ENCODE measurements at regions not wholly inside any gene's neighbourhood (a gene's known extent, or its start where the extent isn't known, plus 50 kb on each side); places are given as distances from the start of the nearest gene placed in this dataset.
A peak's percentile ranks its signal among the peaks of the same experiment; 100 is the strongest.

DNA sequence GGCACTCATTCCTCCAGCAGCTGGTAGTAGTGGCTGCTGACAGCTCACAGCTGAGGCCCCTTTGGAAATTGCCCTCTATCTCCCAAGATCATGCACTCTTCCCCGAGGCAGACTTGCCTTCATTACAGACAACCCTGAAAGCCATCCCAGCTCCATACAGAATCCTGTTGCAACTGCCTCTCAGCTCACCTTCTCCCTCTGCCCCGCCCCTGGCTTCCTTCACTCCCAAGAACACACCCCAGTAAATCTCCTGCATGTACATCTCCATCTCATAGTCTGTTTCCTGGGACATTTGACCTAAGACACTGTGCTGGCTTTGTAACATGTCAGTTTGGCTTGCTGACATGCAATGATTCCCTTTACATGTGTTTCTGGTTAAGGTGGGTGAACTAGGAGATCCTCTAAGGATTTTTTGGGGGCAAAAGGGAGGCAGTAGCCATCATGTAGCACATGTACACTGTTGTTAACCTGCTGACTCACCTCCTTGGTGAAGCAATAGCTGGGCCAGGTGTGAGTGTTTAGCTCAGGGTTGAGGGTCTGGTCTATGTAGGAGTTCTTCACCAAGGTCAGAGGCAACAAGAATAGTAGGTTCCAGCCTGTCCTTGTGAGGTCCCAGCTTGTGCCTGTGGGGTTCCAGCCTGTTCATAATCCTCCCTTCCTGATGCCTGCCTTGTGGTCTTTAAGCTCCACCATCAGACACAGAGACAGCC is 179.6 kb downstream of the CSNK2A3 start:
- no peak for DNase-seq

DNA sequence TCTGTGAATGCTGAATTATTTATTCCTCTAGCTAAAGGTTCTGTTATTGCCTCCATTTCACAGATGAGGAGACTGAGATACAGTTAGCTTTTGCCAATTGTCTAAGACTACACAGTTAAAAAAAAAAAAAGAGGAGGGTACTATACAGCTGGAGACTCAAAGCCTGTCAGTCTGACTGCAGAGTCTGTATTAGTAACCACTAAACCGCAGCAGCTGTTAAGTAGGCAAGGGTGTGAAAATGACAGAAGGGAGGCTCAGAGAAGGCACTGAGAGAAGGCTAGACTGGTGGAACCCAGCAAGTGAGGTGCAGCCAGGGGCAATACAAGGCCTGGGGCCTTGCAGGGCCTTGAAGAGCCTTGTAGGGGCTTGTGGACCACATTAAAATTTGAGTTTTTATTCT is 181.2 kb downstream of the CSNK2A3 start:
- DNase-seq = peak; percentile 32

DNA sequence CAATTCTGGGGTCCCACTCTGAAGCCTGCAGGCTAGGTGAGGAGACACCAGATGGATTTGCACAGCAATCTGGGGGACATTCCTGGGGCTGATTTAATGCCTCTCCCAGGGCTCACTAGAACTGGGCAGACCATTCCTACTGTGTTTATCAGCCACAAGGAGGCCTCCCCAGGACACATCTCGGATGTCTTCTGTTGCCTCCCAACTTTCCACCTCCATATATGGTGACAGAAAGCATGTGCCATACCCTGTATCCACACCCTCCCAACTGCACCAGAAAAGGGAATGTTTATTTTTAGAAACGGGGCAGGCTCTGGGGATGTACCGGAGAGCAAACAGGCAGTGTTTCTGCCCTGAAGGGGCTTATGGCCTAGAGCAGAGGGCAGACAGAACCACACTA is 181.8 kb downstream of the CSNK2A3 start:
- DNase-seq = no peak

DNA sequence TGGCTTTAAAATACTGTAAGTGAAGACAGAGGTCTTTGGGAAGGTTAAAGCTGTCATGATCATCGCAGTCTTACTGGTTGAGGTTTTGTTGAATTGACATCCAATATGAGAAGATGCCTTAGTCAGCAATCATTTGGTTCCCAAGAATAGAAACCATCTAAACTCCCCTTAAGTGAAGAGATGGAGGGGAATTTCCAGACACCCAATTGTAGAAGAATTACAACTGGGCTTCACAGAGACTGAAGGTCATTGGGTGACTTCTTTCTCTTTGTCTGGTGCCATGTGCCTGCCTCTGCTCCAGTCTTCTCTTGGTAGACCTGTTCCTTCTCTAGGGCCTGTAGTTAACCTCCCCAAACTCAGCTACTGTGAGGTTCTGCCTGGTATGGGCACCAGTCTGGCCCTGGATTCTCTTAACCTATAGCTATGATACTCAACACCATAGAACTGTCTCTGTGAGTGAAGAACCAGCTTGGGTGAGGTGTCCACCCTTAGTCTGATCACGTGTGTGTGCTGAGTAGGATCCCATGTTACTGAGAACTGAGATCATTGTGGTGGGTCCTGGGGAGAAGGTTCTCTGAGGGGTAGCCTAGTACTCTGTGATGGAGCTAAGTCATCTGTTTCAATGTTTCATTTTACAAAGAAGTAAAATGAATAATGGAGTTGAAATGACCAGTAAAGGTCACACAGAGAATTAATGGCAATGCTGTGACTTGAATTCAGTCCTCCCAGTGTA is 182.5 kb downstream of the CSNK2A3 start:
- DNase-seq = no peak

DNA sequence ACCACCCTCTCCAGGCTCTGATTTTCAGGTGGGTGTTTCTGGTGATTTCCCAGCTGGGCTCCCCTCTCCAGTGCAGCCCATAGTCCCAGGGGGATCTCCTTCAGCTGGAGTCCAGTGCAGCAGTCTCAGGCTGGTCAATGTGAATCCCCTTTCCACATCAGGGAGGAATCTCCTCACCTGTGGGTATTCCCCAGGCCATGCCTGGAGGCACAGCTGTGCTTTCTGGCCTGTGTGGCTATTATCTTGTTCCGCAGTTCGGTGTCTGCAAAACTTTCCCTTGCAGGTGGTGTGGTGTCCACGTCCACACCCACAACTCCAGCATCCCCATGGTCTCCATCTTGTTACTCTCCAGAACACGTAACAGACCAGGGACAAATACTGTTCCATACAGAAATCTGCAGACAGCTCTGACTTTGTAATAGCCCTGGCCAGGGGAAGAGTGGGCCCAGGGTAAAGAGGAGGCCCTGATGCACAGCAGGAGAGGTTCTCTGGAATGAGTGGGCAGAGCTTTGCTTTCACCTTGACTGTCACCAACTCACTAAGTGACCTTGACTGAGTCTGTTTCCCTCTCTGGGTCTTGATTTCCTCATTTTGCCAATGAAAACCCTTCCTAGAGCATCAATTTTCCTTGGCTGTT is 183.2 kb downstream of the CSNK2A3 start:
- DNase-seq = no peak

DNA sequence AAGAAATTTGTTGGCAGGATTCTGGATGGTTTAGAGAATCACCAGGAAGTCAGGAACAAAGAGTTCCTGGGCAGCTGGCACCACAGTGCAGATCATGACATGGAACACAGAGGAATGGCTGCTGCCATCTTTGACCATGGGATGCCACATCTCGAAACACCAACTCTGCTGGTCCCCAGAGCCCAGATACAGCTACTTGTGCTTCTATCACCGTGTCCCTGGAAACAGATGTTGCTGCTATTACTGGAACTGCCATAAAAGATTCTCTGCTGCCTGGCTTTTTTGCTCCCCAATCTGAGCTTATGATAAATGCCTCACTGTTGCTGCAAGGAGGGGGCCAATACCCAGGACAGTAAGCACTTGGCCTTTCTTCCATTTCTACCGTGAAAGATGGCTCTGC is 185.2 kb downstream of the CSNK2A3 start:
- DNase-seq = no peak

DNA sequence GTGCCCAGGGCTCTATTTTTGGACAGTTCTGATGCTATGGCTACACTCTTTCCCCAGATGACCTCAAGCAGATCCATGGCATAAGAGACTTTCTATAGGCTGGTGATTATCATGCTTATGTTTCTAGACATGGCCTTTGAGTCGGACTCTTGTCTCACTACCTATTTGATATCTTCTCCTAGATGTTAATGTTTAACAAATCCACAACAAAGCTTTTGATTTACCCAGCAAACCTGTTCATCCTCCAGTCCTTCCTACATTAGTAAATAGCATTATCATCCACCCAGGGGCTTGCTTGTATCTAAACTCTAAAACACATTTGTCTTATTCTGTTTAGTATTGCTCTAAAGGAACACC is 188.7 kb downstream of the CSNK2A3 start:
- no peak for DNase-seq

DNA sequence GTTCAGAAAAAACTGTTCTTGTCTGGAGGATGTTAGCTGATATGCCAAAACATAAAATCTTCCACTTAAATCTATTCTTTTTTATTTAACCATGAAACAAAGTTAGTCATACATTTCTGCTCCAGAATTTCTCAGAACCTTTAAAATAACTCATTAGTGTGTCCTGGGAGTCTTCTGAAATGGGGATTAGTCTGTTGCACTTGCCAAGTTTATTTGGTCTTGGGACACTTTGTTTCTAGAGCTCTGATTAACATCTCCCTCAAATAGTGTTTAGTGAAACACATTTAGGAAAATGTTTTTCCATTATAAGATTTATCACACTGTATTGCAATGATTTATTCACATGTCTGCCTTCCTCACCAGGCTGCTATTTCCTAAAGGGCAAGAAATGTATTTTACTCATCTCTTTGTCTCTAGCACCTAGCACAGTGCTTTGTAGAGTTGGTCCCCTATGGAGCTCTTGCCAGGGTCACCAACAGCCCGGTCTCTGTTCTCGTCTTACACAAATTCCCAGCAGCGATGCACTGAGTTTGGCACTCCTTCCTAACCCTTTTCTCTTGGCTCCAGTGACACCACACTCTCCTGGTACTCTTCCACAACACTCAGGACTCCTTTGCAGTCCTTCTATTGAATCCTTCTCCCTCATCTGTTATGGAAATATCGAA is 189.2 kb downstream of the CSNK2A3 start:
- DNase-seq = no peak

DNA sequence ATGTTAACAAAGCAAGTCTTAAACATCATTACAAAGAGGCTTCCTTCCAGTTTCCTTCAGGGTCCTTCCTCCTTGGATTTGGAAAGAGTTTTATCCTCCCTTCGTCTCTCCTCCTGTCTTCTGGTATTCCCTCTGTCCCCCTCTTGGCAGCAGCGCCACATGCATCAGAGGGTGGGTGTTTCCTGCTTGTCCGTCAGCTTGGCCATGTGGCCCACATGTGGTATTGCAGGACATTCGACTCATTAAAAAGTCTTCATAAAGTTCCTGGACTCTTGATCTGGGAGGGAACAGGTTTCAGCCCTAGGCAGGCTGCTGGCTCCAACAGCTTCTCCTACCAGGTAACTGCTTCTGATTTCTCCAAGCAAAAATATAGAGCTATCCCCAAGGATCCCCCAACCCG is 189.8 kb downstream of the CSNK2A3 start:
- no peak for DNase-seq

DNA sequence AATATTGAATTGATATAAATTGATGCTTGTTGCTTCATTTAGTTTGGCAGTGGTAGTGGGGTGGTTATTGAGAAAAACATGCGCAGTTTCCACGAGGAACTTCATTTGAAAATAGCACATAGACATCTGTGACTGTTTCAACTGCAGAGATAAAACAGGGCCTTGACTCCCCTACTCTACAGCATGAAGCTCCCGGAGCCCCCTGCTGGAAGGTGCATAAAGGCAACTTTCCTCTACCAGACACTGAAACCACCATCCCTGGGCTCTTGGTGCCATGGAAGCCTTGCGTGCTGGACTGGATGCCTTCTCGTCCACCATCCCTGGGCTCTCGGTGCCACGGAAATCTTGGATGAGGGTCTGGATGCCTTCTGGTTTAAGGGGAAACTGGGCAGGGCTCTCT is 195.9 kb downstream of the CSNK2A3 start:
- peak; percentile 38 for DNase-seq

DNA sequence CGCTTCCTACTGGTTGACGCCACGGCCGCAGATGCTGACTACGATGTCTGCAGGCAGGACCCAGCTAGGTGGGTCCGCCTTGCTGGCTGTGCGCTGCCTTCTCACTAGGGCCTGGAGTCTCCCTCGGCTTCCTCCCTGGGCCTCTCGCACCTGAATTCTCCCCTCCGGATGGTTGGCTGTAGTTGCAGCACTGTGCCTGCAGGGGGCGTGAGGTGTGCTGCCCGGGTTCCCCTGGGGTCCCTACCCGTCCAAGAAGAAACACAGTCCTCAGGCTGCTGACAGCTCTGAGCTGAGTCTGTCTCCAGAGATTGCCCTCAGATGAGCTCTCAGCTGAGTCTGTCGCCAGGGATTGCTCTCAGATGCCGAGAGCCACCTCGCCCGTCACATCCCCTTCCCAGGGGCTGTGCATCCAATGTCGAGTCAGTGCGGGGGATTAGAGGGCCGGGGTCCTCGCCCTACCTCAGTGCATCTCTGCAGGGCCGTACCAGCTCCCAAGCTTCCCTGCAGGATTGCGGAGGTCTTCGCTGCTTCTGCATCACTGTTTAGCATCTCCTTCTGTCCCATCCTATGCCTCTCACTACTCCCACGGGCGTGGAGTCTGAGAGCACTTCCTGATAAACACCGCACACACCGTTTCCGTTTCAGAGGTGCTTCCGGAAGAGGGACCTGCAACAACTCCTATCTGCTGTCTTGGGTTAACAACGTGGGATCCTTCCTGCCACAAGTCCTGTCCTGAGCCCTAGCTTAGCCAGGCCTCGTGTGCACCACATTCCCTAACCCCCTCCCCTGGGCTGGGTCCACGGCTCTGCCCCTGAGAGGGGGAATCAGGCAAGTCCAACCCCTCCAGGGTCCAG is 196.9 kb downstream of the CSNK2A3 start:
- peak; percentile 33 for DNase-seq

DNA sequence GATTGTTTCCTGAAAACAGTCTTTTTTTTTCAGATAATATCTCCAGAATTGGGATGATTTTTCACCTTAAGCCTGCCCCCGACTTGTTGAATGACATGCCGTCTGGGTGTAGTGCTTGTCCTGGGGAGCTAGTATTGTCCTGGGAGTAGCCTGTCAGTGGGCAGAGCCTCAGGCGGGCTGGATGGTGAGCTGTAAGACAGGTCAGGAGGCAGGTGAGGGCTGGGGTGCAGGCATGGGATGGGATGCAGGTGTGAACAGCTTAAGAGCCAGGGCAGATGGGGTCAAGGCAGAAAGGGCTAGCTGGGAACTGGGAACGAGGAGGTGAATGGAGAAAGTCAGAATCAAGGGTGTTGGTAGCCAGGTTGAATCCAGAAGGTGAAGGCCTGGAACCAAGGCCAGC is 200.2 kb downstream of the CSNK2A3 start:
- DNase-seq = no peak

DNA sequence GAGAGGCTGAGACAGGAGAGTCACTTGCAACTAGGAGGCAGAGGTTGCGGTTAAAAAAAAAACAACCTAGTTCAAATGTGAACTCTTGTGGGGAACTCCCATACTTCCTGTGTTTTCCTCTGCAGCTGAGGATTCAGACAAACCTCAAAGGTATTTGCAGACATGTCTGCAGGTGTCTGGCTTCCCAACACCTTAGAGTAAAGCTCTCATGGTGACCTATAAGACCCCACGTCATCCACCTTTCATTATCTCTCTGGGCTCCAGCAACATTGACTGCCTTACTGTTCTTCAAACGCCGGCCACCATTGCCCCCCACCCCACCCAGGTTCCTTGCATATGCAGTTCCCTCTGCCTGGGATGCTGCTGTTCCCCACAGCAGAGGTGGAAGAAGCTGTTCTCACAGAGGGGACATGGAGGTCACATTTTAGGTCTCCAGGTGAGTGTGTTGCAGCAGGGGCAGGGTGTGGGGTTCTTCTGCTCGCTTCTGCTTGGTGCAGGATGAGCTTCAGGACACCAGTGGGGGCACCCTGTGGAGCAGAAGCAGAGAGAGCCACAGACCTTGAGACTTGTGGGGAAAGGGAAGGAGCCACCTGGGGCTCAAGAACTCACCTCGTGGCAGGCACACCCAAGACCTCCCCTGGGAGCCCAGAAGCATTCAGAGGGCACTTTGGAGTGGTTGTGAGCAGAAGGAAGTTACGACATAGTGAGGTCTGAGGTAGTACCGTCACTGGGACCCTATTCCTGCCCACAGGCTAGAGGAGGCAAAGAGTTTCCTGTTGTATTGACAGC is 203.2 kb downstream of the CSNK2A3 start:
- peak; percentile 68 for DNase-seq

DNA sequence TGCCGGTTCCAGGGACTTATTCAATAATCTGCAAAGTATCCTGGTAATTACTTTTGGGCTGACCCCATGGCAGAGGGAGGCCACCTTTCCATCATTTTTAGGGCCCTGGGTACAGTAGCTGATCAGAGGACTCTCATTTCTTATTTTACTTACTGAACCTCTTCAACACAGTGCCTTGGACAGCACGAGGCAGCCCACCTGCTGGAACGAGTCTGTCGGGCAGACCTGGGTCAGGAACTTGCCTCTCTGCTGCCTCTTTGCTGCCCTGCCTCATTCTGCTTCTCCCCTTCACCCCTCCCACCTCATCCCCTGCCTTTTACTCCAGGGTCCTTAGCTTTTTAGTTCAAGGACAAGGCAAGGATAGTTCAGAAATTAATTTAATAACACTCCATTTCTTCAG is 204.5 kb downstream of the CSNK2A3 start:
- DNase-seq = no peak

DNA sequence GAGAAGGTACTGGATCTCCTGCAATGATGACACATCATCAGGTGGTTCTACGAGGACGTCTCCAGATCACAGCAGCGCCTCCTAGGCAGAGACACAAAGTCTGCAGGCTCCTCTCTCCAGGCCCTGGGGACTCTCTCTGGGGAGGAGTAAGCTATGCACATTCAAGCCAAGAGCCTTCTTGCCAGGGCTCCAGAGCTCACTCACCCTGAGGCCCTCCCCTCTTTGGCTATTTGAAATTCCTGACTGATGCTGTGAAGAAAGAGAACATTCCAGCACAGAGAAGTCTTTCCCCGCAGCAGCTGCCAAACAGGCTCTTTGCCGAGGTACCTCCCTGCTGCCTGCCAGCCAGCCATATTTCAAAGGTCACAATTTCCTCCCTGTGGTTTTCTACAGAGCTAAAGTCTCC is 204.9 kb downstream of the CSNK2A3 start:
- no peak for DNase-seq

DNA sequence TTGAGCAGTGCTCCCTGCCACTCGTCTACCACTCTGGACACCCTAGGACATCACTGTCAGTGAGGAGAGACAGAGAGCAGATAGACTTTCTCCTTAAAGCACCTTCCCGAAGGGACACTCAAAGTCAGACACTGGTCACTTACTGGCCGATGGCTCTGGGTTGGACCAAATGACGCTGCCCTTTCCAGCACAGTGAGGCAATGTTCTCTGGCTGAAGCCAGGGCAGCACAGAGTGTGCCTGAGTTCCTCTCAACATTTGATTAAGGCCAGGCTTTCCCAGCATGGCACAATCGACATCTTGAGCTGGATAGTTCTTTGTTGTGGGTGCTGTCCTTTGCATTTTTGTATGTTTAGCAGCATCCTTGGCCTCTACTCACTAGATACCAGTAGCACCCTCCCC is 206.2 kb downstream of the CSNK2A3 start:
- no peak for DNase-seq

DNA sequence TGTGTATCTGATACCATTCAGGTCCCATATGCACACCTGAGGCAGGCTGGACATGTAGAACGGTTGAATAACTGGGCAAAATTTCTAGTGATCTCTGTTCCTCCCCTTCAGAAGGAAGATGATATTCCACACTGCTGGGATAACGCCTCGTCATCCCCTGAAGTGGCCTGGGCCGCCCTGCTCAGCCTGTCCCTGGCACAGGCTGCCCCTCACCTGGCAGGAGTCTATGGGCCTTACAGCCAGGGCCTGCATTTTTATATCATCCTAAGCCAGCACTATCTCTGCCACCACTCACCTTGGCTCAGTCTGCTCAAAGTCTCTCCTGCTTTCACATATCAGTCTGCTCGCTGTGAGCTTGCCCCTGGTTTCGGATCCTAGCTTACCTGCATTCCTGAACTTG is 209.2 kb downstream of the CSNK2A3 start:
- no peak for DNase-seq

DNA sequence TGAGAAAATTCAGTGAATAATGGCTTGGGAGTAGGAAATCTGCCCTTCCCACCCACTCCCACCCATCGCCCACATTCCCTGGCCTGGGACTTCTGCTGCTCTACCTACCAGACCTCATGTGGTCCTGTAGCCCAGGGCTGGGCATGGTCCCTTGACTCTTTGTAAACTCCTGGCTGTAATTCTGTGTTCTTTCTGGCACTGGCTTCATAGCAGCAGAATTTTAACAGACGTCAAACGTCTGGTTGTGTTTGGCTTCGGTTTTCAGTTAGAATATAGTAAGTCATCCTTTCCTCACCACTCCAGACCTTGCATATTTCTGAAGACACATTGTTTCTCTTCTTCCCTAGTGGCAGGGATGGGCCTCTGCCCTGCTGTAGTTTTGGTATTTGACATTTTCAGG is 210.6 kb downstream of the CSNK2A3 start:
- no peak for DNase-seq

DNA sequence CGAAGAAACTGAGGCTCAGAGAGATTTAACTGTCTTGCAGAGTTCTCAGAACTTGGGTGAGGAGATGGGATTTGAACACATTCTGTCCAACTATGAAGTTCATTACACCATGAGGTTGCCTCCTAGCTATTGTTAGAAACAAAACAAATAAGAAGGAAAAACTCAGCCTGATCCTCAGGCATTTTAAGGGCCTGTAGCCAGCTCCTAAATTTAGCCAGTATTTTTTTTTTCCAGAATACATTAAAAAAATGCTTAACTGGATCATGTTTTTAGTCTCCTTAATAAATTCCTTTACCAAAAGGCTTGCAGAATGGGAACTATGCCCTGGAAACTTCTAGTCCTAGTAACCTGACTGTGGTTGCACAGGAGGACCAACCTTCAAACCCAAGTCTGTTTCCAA is 212.0 kb downstream of the CSNK2A3 start:
- DNase-seq = no peak

DNA sequence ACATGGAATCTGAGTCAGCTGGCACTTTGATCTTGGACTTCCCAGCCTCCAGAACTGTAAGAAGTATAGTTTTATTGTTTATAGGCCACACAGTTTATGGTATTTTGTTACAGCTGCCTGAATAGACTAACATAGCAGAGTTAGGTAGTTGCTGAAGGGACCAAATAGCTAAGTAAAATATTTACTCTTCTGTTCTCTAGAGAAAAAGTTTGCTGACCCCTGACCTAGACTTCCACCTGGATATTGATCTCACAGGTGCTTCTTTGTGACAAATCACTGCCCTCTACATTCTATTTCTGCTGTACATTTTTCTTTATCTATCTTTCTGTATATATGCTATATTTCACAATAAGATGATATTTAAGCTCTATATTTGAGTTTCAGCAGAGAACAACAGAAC is 212.5 kb downstream of the CSNK2A3 start:
- no peak for DNase-seq

DNA sequence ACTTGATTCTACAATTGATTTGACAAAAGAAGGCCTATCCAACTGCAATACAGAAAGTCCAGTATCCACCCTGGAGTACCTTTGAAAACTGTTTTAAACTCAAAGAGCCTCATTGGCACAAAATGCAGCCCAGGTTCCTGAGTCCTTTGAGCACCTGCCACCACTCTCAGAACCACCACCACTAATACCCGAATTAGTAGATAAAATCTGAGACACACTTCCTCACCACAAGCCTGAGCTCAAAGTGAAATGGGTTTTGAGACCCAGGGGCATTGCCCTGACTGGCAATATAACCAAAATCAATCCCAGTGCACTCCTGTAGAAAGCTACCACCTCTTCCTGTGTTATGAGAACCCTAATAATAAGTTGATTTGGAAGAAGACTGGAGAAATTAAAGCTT is 215.7 kb downstream of the CSNK2A3 start:
- no peak for DNase-seq

Data from CD4-positive, alpha-beta T cell treated with Interferon gamma for 1 hour (primary cell).